Suprapubic skin (tissue), 4 donors: ENCODE measurements at regions not wholly inside any gene's neighbourhood (a gene's known extent, or its start where the extent isn't known, plus 50 kb on each side); places are given as distances from the start of the nearest gene placed in this dataset.

Experiments used
- EP300 ChIP-seq: sonication (generic); formaldehyde crosslinking; IDR thresholded peaks from one replicate; pipeline ENCODE4 v1.6.1; 2017; ENCODE audit warnings: antibody characterized with exemption
- POLR2AphosphoS5 ChIP-seq, 3 donors: sonication (generic); formaldehyde crosslinking; IDR thresholded peaks; one replicate each; pipeline ENCODE4 v1.6.1; 2017; ENCODE audit warnings: antibody characterized with exemption in 3 of 3

- no peak for TF ChIP-seq POLR2AphosphoS5 (IDR thresholded peaks at IDR 0.05)
- TF ChIP-seq EP300, result no peak
Observed at GRCh38 chr4:10747186-10747585, 62.6 kb upstream of the CLNK start.
